Ovary (tissue), 3 donors: ENCODE measurements at regions not wholly inside any gene's neighbourhood (a gene's known extent, or its start where the extent isn't known, plus 50 kb on each side); places are given as distances from the start of the nearest gene placed in this dataset.

Experiments used
- POLR2A ChIP-seq: fragments of 450-650 bp; IDR thresholded peaks from one replicate; pipeline ENCODE4 v1.6.1; 2017; ENCODE audit warnings: antibody characterized with exemption, mild to moderate bottlenecking, moderate library complexity
- TF ChIP-seq, protein P1 (sequence below), 3 donors: fragments of 450-650 bp in 2 of 3; fragments of 200-600 bp in 1 of 3; IDR thresholded peaks; one replicate each; pipeline versions ENCODE4 v1.5.1 to v1.8.0; 2016 to 2022; ENCODE audit warnings: antibody characterized with exemption in 3 of 3, mild to moderate bottlenecking in 1 of 3
- donor health status: DM: no; HTN: no; CAD: no.

DNA sequence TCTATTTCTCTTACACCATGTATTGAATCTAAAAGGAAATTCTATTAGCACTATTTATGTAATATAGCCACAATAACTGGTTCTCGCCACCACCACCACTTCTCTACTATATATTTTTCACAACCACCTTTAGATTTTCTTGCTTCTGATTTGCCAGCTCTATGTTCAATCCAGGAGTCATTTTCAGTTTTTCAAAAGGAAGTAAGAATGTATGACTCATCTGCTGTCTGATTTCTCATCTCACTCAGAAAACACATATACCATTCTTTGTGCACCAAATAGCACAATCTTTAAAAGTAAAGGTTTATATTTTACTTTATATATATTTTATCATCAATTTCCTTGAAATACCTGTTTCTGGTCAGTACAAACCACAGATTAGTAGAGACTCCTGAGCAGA, 1127.5 kb downstream of the TAF11L14 start:
- TF ChIP-seq, protein P1, sequence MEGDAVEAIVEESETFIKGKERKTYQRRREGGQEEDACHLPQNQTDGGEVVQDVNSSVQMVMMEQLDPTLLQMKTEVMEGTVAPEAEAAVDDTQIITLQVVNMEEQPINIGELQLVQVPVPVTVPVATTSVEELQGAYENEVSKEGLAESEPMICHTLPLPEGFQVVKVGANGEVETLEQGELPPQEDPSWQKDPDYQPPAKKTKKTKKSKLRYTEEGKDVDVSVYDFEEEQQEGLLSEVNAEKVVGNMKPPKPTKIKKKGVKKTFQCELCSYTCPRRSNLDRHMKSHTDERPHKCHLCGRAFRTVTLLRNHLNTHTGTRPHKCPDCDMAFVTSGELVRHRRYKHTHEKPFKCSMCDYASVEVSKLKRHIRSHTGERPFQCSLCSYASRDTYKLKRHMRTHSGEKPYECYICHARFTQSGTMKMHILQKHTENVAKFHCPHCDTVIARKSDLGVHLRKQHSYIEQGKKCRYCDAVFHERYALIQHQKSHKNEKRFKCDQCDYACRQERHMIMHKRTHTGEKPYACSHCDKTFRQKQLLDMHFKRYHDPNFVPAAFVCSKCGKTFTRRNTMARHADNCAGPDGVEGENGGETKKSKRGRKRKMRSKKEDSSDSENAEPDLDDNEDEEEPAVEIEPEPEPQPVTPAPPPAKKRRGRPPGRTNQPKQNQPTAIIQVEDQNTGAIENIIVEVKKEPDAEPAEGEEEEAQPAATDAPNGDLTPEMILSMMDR (IDR thresholded peaks at IDR 0.05) = no peak
- no peak for TF ChIP-seq POLR2A
